Fibroblast of the conjunctiva (primary cell): ENCODE measurements at regions not wholly inside any gene's neighbourhood (a gene's known extent, or its start where the extent isn't known, plus 50 kb on each side); places are given as distances from the start of the nearest gene placed in this dataset.

Experiments used
- DNase-seq: peaks from one replicate; pipeline ENCODE4 v3.0.0-alpha.2; 2010; ENCODE audit warnings: low read depth

- no peak for DNase-seq
Measured at GRCh38 chrX:40452031-40452430, 128.7 kb upstream of the ATP6AP2 start.

DNA sequence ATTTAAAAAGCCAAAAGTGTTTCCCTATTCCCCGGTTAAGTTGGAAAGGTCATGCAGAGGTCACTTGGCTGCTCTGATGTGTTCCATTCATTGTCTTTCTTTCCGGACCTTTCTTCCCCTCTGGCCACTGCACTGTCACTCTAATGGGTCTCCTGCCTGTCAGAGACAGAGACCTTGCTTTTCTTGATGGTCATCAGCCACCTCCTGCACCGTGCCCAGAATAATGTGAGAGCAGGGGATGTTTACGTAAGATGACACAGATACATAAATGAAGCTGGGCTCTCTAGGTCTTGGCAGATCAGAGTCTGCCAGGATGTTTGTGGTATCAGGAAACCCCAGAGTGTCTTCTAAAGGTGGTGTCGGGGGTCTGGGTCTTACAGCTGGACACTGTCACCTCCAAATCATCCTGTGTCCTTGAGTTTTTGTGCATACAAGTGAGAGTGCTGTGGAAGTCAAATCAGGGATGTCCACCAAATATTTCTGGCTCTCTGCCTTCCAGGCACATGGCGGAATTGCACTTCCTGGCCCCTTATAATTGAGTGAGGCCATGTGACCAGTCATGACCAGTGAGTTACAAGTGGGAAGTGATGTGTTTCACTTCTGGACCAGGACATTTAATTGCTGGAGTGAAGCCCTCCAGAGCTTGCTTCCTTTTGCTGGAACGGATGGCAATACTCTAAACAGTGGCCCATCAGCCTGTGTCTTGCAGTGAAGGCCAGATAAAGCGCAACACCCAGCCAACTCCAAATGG lies 130.6 kb upstream of the ATP6AP2 start:
- no peak for DNase-seq

DNA sequence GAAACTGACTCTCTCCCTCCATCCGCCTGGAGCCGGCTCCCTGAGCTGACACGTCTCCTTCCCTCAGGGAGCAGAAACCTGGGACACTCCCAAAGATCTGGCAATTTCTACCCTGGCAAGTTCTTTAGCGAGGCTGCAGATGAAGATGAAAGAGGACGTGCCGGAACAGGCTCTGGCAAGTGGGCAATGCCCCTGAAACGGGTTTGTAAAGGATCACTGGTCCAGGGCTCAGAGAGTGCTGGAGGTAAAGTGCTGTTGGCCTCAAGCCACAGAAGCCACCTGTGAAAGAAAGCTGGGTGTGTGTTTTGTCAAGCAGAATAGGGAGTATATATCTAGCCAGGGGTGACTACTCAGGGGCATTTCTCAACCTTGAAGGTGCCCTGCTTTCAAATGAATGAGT lies 131.4 kb upstream of the ATP6AP2 start:
- DNase-seq, result no peak

- no peak for DNase-seq
Measured at GRCh38 chrX:40448793-40449192, 132.0 kb upstream of the ATP6AP2 start.

DNA sequence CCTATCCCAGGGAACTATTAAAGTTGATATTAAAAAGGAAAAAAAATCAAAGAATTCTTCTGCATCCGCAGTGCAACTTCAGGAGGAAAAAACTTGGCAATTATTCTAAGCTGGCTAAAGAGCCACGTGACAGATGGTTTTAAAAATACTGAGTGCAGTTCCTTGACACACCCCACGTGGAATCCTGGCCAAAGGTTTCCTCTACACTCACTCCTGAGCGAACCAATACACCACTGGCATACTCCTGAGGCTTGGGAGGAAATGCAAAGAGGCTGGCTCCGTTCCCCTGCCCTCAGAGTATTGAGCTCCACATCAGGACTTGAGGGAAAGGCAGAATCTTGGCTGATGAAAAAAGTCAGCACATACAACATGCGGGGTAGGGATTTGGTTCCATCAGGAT lies 133.8 kb upstream of the ATP6AP2 start:
- DNase-seq, result no peak

- DNase-seq, result no peak
Measured at GRCh38 chrX:40445691-40446090, 135.1 kb upstream of the ATP6AP2 start.

GRCh38 chrX:40444798-40445496 lies 135.8 kb upstream of the ATP6AP2 start:
- no peak for DNase-seq

- DNase-seq, result no peak
Measured at GRCh38 chrX:40444133-40444532, 136.6 kb upstream of the ATP6AP2 start.

DNA sequence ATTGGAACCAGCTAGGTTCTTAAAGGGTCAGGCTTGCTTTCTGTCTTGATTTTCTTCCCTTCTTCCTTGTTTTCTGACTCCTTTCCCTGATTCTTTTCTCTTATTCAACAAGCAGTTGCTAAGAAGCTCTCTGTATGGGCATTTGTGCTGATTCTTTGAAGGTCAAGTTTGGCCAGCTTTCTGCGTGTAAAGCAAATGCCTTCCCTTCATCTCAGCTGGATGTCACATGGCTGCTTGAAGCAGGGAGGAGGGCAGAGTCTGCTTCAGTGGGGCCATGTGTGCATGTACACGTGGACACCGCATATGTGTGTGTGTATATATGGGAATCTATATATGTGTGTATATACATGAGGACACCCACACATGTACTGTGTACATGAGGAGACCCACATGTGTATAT lies 139.9 kb upstream of the ATP6AP2 start:
- DNase-seq, result no peak

DNA sequence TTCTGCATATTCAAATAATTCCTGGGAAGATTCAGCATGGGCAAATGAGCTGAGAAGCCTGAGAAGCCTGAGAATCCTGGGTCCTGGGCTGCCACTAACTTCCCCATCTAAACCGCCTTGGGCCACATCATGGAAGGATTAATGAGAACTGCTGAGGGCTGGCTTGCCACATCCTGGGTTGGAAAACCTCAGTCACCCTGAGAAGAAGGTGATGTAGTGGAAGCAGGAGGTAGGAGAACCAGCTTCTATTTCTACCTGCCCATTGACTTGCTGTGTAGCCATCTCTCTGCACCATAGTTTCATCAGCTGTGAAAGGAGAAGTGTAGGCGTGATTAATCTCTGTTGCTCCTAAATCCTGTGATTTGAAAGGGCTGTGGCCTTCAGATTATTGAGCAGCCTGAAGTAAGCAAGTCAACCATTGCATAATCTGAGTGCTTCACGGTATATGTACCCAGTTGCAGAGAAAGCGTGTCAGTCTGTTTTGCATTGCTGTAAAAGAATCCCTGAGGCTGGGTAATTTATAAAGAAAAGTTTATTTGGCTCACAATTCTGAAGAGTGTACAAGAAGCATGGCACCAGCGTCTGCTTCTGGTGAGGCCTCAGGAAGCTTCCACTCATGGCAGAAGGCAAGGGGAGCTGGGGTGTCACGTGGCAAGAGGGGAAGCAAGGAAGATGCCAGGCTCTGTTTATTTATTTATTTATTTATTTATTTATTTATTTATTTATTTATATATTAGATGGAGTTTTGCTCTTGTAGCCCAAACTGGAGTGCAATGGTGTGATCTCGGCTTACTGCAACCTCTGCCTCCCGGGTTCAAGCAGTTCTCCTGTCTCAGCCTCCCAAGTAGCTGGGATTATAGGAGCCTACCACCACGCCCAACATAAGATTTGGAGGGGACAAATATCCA lies 140.9 kb upstream of the ATP6AP2 start:
- no peak for DNase-seq

GRCh38 chrX:40437348-40437747 lies 143.4 kb upstream of the ATP6AP2 start:
- DNase-seq, result no peak

GRCh38 chrX:40434947-40435346 lies 145.8 kb upstream of the ATP6AP2 start:
- DNase-seq, result no peak

DNA sequence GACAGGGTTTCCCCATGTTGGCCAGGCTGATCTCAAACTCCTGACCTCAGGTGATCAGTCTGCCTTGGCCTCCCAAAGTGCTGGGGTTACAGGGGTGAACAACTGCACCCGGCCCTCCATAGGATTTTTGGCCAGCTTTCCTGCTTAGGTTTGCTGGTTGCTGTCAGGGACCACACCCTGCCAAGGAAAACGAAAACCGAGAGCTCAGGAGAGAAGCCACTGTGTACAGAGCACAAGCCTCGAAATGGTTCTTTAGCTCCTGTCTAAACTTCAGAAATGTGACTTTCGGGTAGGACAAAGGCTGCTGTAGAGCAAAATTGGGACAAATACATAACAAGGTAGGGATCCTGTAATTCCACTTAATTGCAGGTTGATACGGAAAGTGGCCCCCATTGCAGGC lies 146.3 kb upstream of the ATP6AP2 start:
- no peak for DNase-seq

DNA sequence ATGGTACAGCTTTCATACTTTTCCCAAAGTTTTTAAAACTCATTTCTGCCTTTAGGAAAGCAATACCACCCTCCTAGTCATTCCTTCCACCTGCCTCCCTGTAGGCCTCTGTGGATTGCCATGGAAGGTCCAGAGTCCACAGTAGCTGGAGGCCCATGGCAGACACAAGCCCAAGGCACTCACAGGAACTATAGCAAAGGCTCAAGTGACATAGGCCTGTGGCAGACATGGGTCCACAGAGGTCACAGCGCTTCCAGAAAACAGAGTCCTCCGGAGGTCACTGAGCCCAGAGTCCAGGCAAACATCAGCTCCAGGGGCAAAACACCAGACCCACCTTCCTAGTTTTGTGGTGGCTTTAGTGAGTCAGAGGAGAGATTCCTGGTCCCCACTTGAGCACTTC lies 147.6 kb upstream of the ATP6AP2 start:
- DNase-seq, result no peak

DNA sequence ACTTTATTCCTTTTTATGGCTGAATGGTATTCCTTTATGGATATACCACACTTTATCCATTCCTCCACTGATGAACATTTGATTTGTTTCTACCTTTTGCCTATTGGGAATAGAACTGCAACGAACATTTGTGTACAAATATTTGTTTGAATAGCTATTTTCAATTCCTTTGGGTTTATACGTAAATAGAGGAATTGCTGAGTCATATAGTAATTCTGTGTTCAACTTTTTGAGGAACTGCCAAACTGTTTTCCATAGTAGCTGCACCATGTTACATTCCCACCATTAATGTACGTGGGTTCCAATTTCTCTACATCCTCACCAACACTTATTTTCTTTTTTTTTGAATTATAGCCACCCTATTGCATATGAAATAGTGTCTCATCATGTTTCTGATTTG lies 156.5 kb upstream of the ATP6AP2 start:
- no peak for DNase-seq

- DNase-seq, result no peak
Measured at GRCh38 chrX:40423299-40423698, 157.5 kb upstream of the ATP6AP2 start.

- no peak for DNase-seq
Measured at GRCh38 chrX:40422021-40422420, 158.7 kb upstream of the ATP6AP2 start.

DNA sequence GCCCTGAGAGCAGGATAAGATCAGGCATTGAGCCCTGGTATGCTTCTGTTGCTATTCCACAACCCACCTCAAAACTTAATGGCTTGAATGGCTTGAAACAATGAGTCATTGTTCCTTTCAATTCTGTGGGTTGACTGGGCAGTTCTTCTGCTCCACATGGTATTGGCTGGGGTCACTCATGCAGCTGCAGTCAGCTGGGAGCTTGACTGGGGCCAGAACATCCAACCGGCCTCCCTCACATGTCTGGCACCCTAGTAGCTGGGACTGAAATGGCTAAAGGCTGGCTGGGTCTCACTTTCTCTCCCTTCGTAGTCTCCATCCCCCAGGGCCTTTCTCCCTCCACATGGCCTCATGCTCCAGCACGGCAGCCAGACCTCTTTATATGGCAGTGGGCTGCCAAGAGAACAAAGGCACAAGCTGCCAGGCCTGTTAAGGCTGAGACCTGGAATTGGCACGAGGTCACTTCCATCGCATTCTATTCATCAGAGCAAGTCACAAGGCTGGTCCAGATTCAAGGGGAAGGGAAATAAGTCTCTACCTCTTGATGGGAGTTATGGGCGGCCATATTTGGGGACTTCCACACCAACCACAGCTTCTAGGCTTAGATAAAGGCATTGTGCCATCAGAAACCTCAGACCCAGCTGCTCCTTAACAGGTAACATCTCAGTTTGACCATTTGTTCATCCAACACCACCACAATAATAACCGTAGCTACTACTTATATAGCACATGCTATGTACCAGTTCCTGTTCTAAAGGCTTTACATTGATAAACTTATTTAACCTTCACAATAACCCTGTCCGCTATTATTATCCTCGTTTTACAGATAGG lies 159.7 kb upstream of the ATP6AP2 start:
- no peak for DNase-seq

GRCh38 chrX:40418813-40419195 lies 162.0 kb upstream of the ATP6AP2 start:
- no peak for DNase-seq

DNA sequence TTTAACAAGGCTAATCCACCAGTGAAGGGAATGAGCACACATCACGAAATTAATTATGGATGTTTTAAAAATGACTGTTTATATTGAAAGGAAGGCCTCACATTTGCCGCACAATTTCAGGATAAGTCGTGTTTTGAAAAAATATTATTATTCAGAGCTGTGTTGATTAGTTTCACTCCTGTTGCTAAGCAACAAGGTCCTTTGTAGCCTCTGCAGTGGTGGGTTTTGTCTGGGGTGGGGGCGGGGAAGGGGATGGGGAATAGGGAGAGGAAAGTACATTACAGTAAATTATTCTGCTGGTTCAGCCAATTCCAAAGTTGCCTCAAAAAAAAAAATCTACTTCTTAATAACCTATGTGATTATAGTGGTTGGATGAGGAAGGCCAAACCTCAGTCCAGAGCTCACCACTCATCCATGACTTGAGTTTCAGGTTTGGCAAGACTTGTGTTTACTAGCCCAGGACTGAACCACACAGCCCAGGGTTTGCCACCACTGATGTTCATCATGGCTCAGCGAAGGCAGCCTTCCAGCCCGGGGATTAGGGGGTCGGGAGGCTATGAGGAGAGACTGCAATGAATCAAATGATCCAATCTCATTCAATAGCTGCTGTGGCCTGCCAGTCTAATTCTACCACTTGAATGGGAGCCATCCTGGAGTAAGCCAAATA lies 162.5 kb upstream of the ATP6AP2 start:
- no peak for DNase-seq

DNA sequence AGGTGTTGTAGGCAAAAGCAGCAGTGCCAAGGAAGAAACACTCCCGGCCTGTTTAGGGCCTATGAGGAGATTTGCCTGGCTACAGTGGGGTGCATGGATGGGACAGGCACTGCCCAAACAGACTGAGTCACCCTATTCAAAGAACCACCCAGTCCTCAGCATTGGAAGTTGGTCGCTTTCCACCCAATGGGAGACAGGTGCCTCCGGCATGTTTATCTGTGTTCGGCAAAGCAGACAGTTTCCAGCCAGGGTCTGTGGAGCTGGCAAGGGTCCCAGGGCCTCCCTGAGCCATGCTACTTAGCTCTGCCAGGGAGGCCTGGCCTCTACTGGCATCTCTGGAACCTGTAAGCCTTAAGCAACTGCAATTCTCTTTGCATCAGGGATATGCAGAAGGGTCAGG lies 165.1 kb upstream of the ATP6AP2 start:
- no peak for DNase-seq
